ENCODE measurements at regions not wholly inside any gene's neighbourhood (a gene's known extent, or its start where the extent isn't known, plus 50 kb on each side); places are given as distances from the start of the nearest gene placed in this dataset.

GRCh38 chr5:107306594-107306993, 364.1 kb downstream of the EFNA5 start:
- TF ChIP-seq CTCF (IDR thresholded peaks at IDR 0.05; ENCODE audit: unreplicated experiment), result no peak
- no peak for DNase-seq
- no TSS peak for BruUV-seq (replicated peaks)
- Mint-ChIP-seq H3K9me3 (ENCODE audit: low read depth, unreplicated experiment) (no peaks in the 10 kb centered on the region), H3K36me3 (ENCODE audit: insufficient read depth, unreplicated experiment) (no peaks in the 10 kb centered on the region), H3K27ac (ENCODE audit: unreplicated experiment) (no peak overlapping the region), H3K27me3 (ENCODE audit: unreplicated experiment) (no peaks in the 10 kb centered on the region), H3K4me1 (ENCODE audit: low read depth, unreplicated experiment) (peaks cover 6% of the 10 kb centered on the region), H3K4me3 (ENCODE audit: low read depth, unreplicated experiment) (no peak overlapping the region)
- CTCF ChIA-PET, result interaction anchor here (0.6 kb wide), 1 partner anchor 366 kb away, joined by 4 read pairs; no protein-coding TSS in a partner anchor
- intact Hi-C loops (cut with micrococcal nuclease; ENCODE audit: unreplicated experiment), result no loop called here

- intact Hi-C loops (cut with micrococcal nuclease; ENCODE audit: unreplicated experiment), result no loop called here
- H3K9me3 Mint-ChIP-seq (ENCODE audit: low read depth, unreplicated experiment), result no peaks in the 10 kb centered on the region
- no peaks in the 10 kb centered on the region for H3K36me3 Mint-ChIP-seq (ENCODE audit: insufficient read depth, unreplicated experiment)
- CTCF ChIA-PET, result no interaction called here
- BruUV-seq (replicated peaks), result no TSS peak
- H3K4me3 Mint-ChIP-seq (ENCODE audit: low read depth, unreplicated experiment), result no peak overlapping the region
- no peak overlapping the region for H3K27ac Mint-ChIP-seq (ENCODE audit: unreplicated experiment)
- H3K27me3 Mint-ChIP-seq (ENCODE audit: unreplicated experiment), result no peaks in the 10 kb centered on the region
- peaks cover 8% of the 10 kb centered on the region for H3K4me1 Mint-ChIP-seq (ENCODE audit: low read depth, unreplicated experiment)
- no peak for DNase-seq
- TF ChIP-seq CTCF (IDR thresholded peaks at IDR 0.05; ENCODE audit: unreplicated experiment), result no peak
These were observed 364.7 kb downstream of the EFNA5 start for GRCh38 chr5:107306002-107306401.

- no peak for TF ChIP-seq CTCF (IDR thresholded peaks at IDR 0.05; ENCODE audit: unreplicated experiment)
- H3K36me3 Mint-ChIP-seq (ENCODE audit: insufficient read depth, unreplicated experiment), result no peaks in the 10 kb centered on the region
- H3K4me1 Mint-ChIP-seq (ENCODE audit: low read depth, unreplicated experiment), result peaks cover 12% of the 10 kb centered on the region
- intact Hi-C loops (cut with micrococcal nuclease; ENCODE audit: unreplicated experiment), result no loop called here
- no peaks in the 10 kb centered on the region for H3K9me3 Mint-ChIP-seq (ENCODE audit: low read depth, unreplicated experiment)
- DNase-seq, result no peak
- H3K27me3 Mint-ChIP-seq (ENCODE audit: unreplicated experiment), result no peaks in the 10 kb centered on the region
- CTCF ChIA-PET, result interaction anchor here (1.1 kb wide), 1 partner anchor 33 kb away, joined by 5 read pairs; no protein-coding TSS in a partner anchor
- H3K4me3 Mint-ChIP-seq (ENCODE audit: low read depth, unreplicated experiment), result no peak overlapping the region
- no TSS peak for BruUV-seq (replicated peaks)
- H3K27ac Mint-ChIP-seq (ENCODE audit: unreplicated experiment), result no peak overlapping the region
These were observed 366.1 kb downstream of the EFNA5 start for GRCh38 chr5:107304684-107305083.

- Mint-ChIP-seq H3K27me3 (ENCODE audit: unreplicated experiment) (no peaks in the 10 kb centered on the region), H3K4me1 (ENCODE audit: low read depth, unreplicated experiment) (peaks cover 12% of the 10 kb centered on the region), H3K27ac (ENCODE audit: unreplicated experiment) (no peak overlapping the region), H3K9me3 (ENCODE audit: low read depth, unreplicated experiment) (no peaks in the 10 kb centered on the region), H3K36me3 (ENCODE audit: insufficient read depth, unreplicated experiment) (no peaks in the 10 kb centered on the region), H3K4me3 (ENCODE audit: low read depth, unreplicated experiment) (no peak overlapping the region)
- TF ChIP-seq CTCF (IDR thresholded peaks at IDR 0.05; ENCODE audit: unreplicated experiment), result no peak
- intact Hi-C loops (cut with micrococcal nuclease; ENCODE audit: unreplicated experiment), result no loop called here
- DNase-seq, result no peak
- no TSS peak for BruUV-seq (replicated peaks)
- CTCF ChIA-PET, result no interaction called here
These were observed 367.4 kb downstream of the EFNA5 start for GRCh38 chr5:107303171-107303968.

All from Calu3 (cell line).